NB4 (cell line): ENCODE measurements at regions not wholly inside any gene's neighbourhood (a gene's known extent, or its start where the extent isn't known, plus 50 kb on each side); places are given as distances from the start of the nearest gene placed in this dataset.

ENCODE experiments used
- DNase-seq: peaks from one replicate; pipeline ENCODE4 v3.0.0; 2010; ENCODE audit warnings: low read depth
- H3K4me3 ChIP-seq: one replicate; pipeline ENCODE4 v1.5.1; 2011; ENCODE audit warnings: mild to moderate bottlenecking, low read depth, low read length, moderate library complexity
- CTCF ChIP-seq: IDR thresholded peaks from one replicate; pipeline ENCODE4 v1.5.1; 2012; ENCODE audit warnings: low read depth, low read length
- MYC ChIP-seq: IDR thresholded peaks from 2 replicates; pipeline ENCODE4 v1.6.1; 2011; ENCODE audit warnings: low read depth, low read length
- POLR2A ChIP-seq: IDR thresholded peaks from 2 replicates; pipeline ENCODE4 v1.6.1; 2011; ENCODE audit warnings: mild to moderate bottlenecking; ENCODE audit not compliant: insufficient read length; ENCODE audit errors: extremely low read depth
- TF ChIP-seq, protein P1 (sequence below): IDR thresholded peaks from 2 replicates; pipeline ENCODE4 v1.6.1; 2011; ENCODE audit warnings: low read depth, low read length

- TF ChIP-seq POLR2A (no peak), CTCF (no peak)
- TF ChIP-seq, protein P1, sequence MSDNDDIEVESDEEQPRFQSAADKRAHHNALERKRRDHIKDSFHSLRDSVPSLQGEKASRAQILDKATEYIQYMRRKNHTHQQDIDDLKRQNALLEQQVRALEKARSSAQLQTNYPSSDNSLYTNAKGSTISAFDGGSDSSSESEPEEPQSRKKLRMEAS, result no peak
- no peak for DNase-seq
- no peak overlapping the region for H3K4me3 ChIP-seq
Observed at GRCh38 chr7:23968791-23969190, 258.8 kb downstream of the STK31 start.

DNA sequence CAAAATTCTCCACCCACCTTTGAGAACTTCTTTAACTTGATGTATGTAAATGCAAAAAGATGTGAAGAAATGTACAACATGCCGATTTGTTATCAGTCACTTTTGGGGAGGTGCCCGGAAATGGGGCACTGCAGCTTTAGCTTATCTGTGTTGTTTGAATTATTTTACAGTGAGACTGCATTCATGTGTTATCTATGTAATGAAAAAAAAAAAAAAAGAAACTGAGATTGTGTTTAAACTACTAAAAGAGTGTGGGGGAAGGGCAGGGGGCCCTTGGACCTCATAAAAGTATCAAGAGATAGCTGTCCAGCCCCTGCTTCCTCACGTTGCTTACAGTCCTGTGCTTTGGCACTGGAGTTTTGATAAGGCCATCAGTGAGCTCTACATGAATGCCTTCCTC lies 259.4 kb downstream of the STK31 start:
- TF ChIP-seq POLR2A (no peak), MYC (no peak), CTCF (no peak)
- TF ChIP-seq, protein P1, result no peak
- DNase-seq, result no peak
- no peak overlapping the region for H3K4me3 ChIP-seq

GRCh38 chr7:23970193-23970592 lies 260.2 kb downstream of the STK31 start:
- H3K4me3 ChIP-seq, result no peak overlapping the region
- TF ChIP-seq POLR2A (no peak), CTCF (no peak), MYC (no peak)
- TF ChIP-seq, protein P1, result no peak
- DNase-seq, result no peak

DNA sequence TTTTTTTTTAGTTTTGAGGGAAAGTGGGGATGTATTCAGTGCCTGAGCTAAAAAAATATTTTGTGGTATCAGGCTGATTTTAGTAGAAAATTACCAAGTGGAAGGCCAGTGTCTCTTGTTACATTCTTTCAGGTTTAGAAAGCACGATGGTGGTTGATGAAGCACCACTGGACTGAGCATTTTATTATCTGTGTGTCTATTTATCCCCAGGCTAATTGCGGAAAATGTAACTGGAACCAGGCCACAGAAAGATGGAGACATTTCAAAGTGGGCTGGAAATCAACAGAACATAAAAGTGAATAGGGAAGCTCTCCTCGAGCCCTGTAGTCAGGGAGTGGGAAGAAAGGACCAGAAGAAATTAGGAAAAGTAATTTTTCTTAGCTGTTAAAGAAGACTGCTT lies 261.0 kb downstream of the STK31 start:
- H3K4me3 ChIP-seq, result no peak overlapping the region
- TF ChIP-seq CTCF (no peak), POLR2A (no peak), MYC (no peak)
- TF ChIP-seq, protein P1, result no peak
- no peak for DNase-seq

GRCh38 chr7:23972057-23972456 lies 262.0 kb downstream of the STK31 start:
- no peak for DNase-seq
- no peak overlapping the region for H3K4me3 ChIP-seq
- TF ChIP-seq CTCF, result no peak

DNA sequence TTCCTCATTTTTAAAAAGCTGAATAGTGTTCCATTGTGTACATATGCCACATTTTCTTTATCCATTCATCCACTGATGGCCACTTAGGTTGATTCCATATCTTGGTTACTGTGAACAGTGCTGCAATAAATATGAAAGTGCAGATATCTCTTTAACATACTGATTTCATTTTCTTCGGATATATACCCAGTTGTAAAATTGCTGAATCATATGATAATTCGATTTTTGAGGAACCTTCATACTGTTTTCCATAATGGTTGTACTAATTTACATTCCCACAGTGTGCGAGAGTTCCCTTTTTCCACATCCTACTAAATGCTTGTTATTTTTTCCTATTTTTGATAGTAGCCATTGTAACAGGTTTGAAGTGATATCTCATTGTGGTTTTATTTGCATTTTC lies 263.2 kb downstream of the STK31 start:
- no peak for DNase-seq
- H3K4me3 ChIP-seq, result no peak overlapping the region
- TF ChIP-seq POLR2A (no peak), CTCF (no peak), MYC (no peak)
- TF ChIP-seq, protein P1, result no peak
